Keratinocyte (primary cell): ENCODE measurements at regions not wholly inside any gene's neighbourhood (a gene's known extent, or its start where the extent isn't known, plus 50 kb on each side); places are given as distances from the start of the nearest gene placed in this dataset.

Experiments
- DNase-seq: peaks from one replicate; pipeline ENCODE4 v3.0.0-alpha.2; 2011; ENCODE audit warnings: low read depth, missing footprints, low spot score
- FAIRE-seq: peaks from 2 replicates; lab custom pipeline; 2011; peaks lifted over from hg19 to GRCh38; lab: Jason Lieb, UNC
- H2AFZ ChIP-seq: 2 replicates; pipeline ENCODE4 v1.6.0; 2012; ENCODE audit warnings: low read length, control low read depth, inconsistent platforms; ENCODE audit not compliant: control insufficient read depth
- H3K27ac ChIP-seq: 2 replicates; pipeline ENCODE4 v1.5.1; 2011; ENCODE audit warnings: low read length; ENCODE audit not compliant: control insufficient read depth, insufficient read depth
- H3K27me3 ChIP-seq: 3 replicates; pipeline ENCODE4 v1.6.0; 2011; ENCODE audit warnings: low read length; ENCODE audit not compliant: control insufficient read depth, insufficient read depth; ENCODE audit errors: extremely low read depth
- H3K36me3 ChIP-seq, 2 experiments: 2 replicates in 1 of 2; 3 replicates in 1 of 2; pipeline ENCODE4 v1.5.1; 2011; ENCODE audit warnings: low read length in 2 of 2, mild to moderate bottlenecking in 1 of 2; ENCODE audit not compliant: control insufficient read depth in 2 of 2, insufficient read depth in 2 of 2; ENCODE audit errors: extremely low read depth in 1 of 2
- H3K4me1 ChIP-seq: 3 replicates; pipeline ENCODE4 v1.5.1; 2011; ENCODE audit warnings: low read length; ENCODE audit not compliant: control insufficient read depth, insufficient read depth; ENCODE audit errors: extremely low read depth
- H3K4me2 ChIP-seq: 3 replicates; pipeline ENCODE4 v1.6.0; 2011; ENCODE audit warnings: low read depth, low read length; ENCODE audit not compliant: control insufficient read depth, insufficient read depth; ENCODE audit errors: extremely low read depth
- H3K4me3 ChIP-seq, 3 experiments: fragments of 200-600 bp in 1 of 3; sonication (generic) in 1 of 3; 2 replicates in 2 of 3; 3 replicates in 1 of 3; pipeline ENCODE4 v1.5.1; 2011 to 2016; ENCODE audit warnings: low read length in 3 of 3, mild to moderate bottlenecking in 3 of 3, control low read depth in 2 of 3, inconsistent platforms in 1 of 3, low read depth in 1 of 3, mixed read lengths in 1 of 3, mixed run types in 1 of 3, moderate library complexity in 1 of 3; ENCODE audit not compliant: control insufficient read depth in 2 of 3, insufficient read depth in 2 of 3; ENCODE audit errors: extremely low read depth in 1 of 3
- H3K79me2 ChIP-seq: 2 replicates; pipeline ENCODE4 v1.6.0; 2012; ENCODE audit warnings: low read length; ENCODE audit not compliant: control insufficient read depth, insufficient read depth
- H3K9ac ChIP-seq: 3 replicates; pipeline ENCODE4 v1.6.0; 2011; ENCODE audit warnings: low read length; ENCODE audit not compliant: control insufficient read depth, insufficient read depth; ENCODE audit errors: extremely low read depth
- H3K9me1 ChIP-seq: 3 replicates; pipeline ENCODE4 v1.6.0; 2011; ENCODE audit warnings: low read length; ENCODE audit not compliant: control insufficient read depth, insufficient read depth; ENCODE audit errors: extremely low read depth
- H3K9me3 ChIP-seq: 2 replicates; pipeline ENCODE4 v1.5.1; 2012; ENCODE audit warnings: low read depth, low read length; ENCODE audit not compliant: control insufficient read depth
- H4K20me1 ChIP-seq: 3 replicates; pipeline ENCODE4 v1.6.0; 2011; ENCODE audit warnings: low read length; ENCODE audit not compliant: control insufficient read depth, insufficient read depth; ENCODE audit errors: extremely low read depth
- CTCF ChIP-seq, 3 experiments: IDR thresholded peaks in 1 of 3; conservative IDR thresholded peaks in 1 of 3; optimal IDR thresholded peaks in 1 of 3; 2 replicates in 2 of 3; 3 replicates in 1 of 3; pipeline versions ENCODE3 to v1.5.1; 2011; ENCODE audit warnings: low read length in 3 of 3, mild to moderate bottlenecking in 3 of 3, moderate library complexity in 2 of 3, control low read depth in 1 of 3, inconsistent platforms in 1 of 3; ENCODE audit not compliant: insufficient read depth in 2 of 3; ENCODE audit errors: extremely low read depth in 1 of 3
- EZH2 ChIP-seq: IDR thresholded peaks from one replicate; pipeline ENCODE4 v1.6.1; 2012; ENCODE audit warnings: inconsistent platforms, mild to moderate bottlenecking, low read length, moderate library complexity
- dilution Hi-C: fragments of 300-500 bp; cut with MboI; formaldehyde crosslinking; loops from one replicate; pipeline ENCODE4 v1.7.0; 2020; ENCODE audit warnings: low sequenced_read_pairs; ENCODE audit not compliant: extremely low pct_ligation_motif_present

- H4K20me1 ChIP-seq: no peaks in the 10 kb centered on the region
- no peaks in the 10 kb centered on the region for H3K9me3 ChIP-seq
- dilution Hi-C loops: no loop called here
- no peak overlapping the region for H3K27ac ChIP-seq
- TF ChIP-seq CTCF (optimal IDR thresholded peaks at IDR 0.05 in 1 of 3, IDR thresholded peaks at IDR 0.05 in 1 of 3, conservative IDR thresholded peaks at IDR 0.05 in 1 of 3; ENCODE audit: extremely low read depth in 1 of 3, insufficient read depth in 2 of 3, low read length in 3 of 3) (peak; percentile 20 to 61 (median 34)), EZH2 (no peak)
- no peak overlapping the region for H3K4me2 ChIP-seq
- H3K27me3 ChIP-seq: peaks cover 4% of the 10 kb centered on the region
- no peaks in the 10 kb centered on the region for H3K79me2 ChIP-seq
- no peaks in the 10 kb centered on the region for H3K36me3 ChIP-seq
- no peak overlapping the region for H2AFZ ChIP-seq
- no peaks in the 10 kb centered on the region for H3K9me1 ChIP-seq
- H3K4me1 ChIP-seq: no peaks in the 10 kb centered on the region
- no peak overlapping the region for H3K4me3 ChIP-seq
- H3K9ac ChIP-seq: no peak overlapping the region
- no peak for DNase-seq
- no peak for FAIRE-seq
Measured at GRCh38 chr17:33949100-33949499, 306.0 kb upstream of the CCL2 start.

DNA sequence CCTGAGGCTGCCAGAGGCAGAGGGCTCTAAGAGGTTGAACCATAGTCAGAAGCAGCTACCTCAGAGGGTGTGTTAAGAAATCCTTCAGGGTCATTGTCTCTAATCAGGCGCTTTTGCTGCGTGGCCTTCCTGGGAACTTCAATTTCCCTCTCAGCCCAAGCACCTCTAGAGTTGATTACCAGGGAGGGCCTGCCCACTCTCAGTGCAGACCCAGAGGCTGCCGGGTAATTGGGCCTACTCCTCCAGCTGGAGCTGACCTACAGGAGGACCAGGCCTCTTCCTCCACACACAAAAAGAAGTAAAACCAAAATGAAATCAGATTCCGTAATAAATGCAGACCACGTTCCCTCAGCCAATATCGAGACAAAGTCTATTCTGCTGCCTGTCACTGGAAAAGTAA is 305.0 kb upstream of the CCL2 start:
- no peak for FAIRE-seq
- Histone ChIP-seq H3K9me1 (no peaks in the 10 kb centered on the region), H3K4me3 (no peak overlapping the region), H3K36me3 (no peaks in the 10 kb centered on the region), H4K20me1 (no peaks in the 10 kb centered on the region), H3K27ac (no peak overlapping the region), H3K9me3 (no peaks in the 10 kb centered on the region), H3K4me1 (no peaks in the 10 kb centered on the region), H3K9ac (no peak overlapping the region), H3K27me3 (peaks cover 4% of the 10 kb centered on the region), H3K4me2 (no peak overlapping the region), H2AFZ (no peak overlapping the region), H3K79me2 (no peaks in the 10 kb centered on the region)
- TF ChIP-seq CTCF (optimal IDR thresholded peaks at IDR 0.05 in 1 of 3, IDR thresholded peaks at IDR 0.05 in 1 of 3, conservative IDR thresholded peaks at IDR 0.05 in 1 of 3; ENCODE audit: extremely low read depth in 1 of 3, insufficient read depth in 2 of 3, low read length in 3 of 3) (no peak), EZH2 (no peak)
- DNase-seq: no peak
- dilution Hi-C loops: loop anchor here (25.0 kb wide), 1 partner anchor 187 kb away; no protein-coding TSS in a partner anchor
